ENCODE measurements at regions not wholly inside any gene's neighbourhood (a gene's known extent, or its start where the extent isn't known, plus 50 kb on each side); places are given as distances from the start of the nearest gene placed in this dataset.

DNA sequence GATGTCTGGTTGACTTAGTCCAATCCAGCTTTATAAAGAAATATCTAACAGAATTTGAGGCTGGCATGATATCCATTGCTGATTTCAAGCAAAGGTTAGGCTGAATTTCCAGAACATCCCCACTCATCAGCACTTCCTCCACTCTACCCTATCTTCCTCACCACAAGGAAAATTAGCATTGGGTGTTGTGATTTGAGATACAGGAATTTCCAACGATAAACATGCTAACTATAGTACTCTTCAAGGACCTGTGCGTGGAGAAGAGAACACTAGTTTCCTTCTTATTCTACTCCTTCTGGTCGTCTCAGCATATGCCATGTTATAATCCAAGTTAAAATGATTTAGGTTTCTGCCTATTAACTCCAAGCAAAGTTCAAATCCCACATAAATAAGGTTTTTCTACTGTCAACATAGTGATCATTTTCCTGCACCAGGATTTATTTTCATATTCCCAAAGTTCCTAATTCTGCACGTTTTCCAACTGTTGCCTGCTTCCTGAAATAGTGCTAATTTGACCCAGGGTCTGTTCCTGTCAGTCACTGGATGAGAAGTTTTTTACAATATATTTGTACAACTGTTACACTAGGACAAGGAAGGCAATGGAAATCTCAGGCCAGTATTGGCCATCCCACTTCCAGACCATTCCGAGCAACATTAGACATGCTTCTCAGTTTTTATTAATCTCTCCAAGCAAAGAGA lies 177.6 kb upstream of the EDNRA start (continued):
- TF ChIP-seq, protein P1, sequence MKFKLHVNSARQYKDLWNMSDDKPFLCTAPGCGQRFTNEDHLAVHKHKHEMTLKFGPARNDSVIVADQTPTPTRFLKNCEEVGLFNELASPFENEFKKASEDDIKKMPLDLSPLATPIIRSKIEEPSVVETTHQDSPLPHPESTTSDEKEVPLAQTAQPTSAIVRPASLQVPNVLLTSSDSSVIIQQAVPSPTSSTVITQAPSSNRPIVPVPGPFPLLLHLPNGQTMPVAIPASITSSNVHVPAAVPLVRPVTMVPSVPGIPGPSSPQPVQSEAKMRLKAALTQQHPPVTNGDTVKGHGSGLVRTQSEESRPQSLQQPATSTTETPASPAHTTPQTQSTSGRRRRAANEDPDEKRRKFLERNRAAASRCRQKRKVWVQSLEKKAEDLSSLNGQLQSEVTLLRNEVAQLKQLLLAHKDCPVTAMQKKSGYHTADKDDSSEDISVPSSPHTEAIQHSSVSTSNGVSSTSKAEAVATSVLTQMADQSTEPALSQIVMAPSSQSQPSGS (IDR thresholded peaks at IDR 0.05; ENCODE audit: low read length), result no peak
- no peak for TF ChIP-seq GTF2F1 (IDR thresholded peaks at IDR 0.05; ENCODE audit: borderline replicate concordance, low read depth, low read length)
